Body of pancreas (tissue), 4 donors: ENCODE measurements at regions not wholly inside any gene's neighbourhood (a gene's known extent, or its start where the extent isn't known, plus 50 kb on each side); places are given as distances from the start of the nearest gene placed in this dataset.

Experiments
- CTCF ChIP-seq, 7 experiments: fragments of 450-650 bp in 4 of 7; fragments of 200-600 bp in 3 of 7; sonication (generic) in 3 of 7; IDR thresholded peaks; one replicate each; pipeline ENCODE4 v1.5.1; 2016 to 2019; ENCODE audit warnings: antibody characterized with exemption in 7 of 7
- POLR2A ChIP-seq, 3 donors: fragments of 450-650 bp; IDR thresholded peaks; one replicate each; pipeline ENCODE4 v1.6.1; 2016; ENCODE audit warnings: antibody characterized with exemption in 3 of 3, mild to moderate bottlenecking in 2 of 3

GRCh38 chr18:4807604-4808293 is 352.6 kb upstream of the DLGAP1 start:
- TF ChIP-seq CTCF (IDR thresholded peaks at IDR 0.05) (no peak), POLR2A (IDR thresholded peaks at IDR 0.05) (no peak)
